22Rv1 (cell line): ENCODE measurements at regions not wholly inside any gene's neighbourhood (a gene's known extent, or its start where the extent isn't known, plus 50 kb on each side); places are given as distances from the start of the nearest gene placed in this dataset.

Experiments
- H3K27ac ChIP-seq: fragments of 450-650 bp; 2 replicates; pipeline ENCODE4 v1.5.1; 2017
- ZFX ChIP-seq: fragments of 450-650 bp; IDR thresholded peaks from 2 replicates; pipeline ENCODE4 v1.6.1; 2017; ENCODE audit warnings: antibody characterized with exemption, borderline replicate concordance
- TF ChIP-seq, protein P1 (sequence below): fragments of 450-650 bp; IDR thresholded peaks from 2 replicates; pipeline ENCODE4 v1.5.1; 2017; ENCODE audit warnings: mild to moderate bottlenecking

DNA sequence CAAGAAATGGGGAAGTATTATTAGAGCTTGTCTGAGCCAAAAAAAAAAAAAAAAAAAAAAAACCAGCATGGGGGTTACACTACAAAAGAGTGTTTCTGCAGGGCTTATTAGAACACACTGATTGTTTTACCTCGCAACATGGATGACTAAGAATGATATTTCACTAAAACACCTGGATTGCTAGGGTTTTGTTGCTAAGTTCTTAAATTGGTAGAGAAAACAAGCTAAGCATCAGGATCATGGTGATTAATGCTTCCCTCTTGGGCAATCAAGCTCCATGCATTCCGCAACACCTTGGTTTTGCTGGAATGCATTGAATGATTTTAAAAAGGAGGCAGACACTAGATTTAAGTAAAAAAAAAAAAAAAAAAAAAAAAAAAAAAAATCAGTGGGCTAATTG is 931.4 kb upstream of the CDH8 start:
- TF ChIP-seq, protein P1, sequence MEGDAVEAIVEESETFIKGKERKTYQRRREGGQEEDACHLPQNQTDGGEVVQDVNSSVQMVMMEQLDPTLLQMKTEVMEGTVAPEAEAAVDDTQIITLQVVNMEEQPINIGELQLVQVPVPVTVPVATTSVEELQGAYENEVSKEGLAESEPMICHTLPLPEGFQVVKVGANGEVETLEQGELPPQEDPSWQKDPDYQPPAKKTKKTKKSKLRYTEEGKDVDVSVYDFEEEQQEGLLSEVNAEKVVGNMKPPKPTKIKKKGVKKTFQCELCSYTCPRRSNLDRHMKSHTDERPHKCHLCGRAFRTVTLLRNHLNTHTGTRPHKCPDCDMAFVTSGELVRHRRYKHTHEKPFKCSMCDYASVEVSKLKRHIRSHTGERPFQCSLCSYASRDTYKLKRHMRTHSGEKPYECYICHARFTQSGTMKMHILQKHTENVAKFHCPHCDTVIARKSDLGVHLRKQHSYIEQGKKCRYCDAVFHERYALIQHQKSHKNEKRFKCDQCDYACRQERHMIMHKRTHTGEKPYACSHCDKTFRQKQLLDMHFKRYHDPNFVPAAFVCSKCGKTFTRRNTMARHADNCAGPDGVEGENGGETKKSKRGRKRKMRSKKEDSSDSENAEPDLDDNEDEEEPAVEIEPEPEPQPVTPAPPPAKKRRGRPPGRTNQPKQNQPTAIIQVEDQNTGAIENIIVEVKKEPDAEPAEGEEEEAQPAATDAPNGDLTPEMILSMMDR, result no peak
- TF ChIP-seq ZFX, result no peak
- no peak overlapping the region for H3K27ac ChIP-seq

DNA sequence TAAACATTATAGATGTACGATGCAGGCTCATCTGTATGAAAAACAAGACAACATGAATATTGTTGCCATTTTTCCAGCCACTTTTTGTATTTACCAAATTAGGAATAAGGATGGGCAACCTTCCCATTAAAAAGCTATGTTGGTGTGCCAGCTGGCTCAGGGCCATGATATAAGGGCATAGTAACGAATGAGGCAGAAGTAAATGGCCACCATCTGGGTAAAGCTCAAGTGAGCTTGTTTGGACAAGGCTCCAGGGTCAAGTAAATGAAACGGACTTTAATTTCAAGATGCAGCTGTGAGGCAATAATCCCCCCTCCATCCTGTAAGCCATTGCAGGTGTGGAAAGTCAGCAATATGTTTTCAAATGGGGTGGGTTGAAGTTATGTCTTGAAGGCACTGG is 930.9 kb upstream of the CDH8 start:
- H3K27ac ChIP-seq, result no peak overlapping the region

DNA sequence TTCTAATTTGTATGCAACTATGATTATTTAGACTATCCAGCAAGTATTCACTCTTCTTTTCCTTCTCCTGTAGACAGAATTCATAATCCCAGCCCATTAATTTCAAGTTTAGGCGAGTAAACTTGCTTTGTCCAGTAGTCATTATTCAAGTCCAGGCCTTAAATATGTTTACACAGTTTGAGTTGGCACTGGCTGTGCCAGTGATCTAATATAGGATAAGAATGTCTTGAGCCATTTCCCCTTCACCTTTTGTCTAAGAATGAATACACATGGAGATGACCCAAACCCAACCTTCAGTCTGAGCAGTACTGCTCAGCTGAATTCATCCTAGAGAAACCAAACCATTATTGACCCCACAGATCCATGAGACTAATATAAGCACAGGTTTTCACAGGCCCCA is 930.4 kb upstream of the CDH8 start:
- TF ChIP-seq, protein P1, result no peak
- TF ChIP-seq ZFX, result no peak

More for the DNA sequence above, 930.9 kb upstream of the CDH8 start:
- TF ChIP-seq ZFX, result no peak
- TF ChIP-seq, protein P1, result no peak

DNA sequence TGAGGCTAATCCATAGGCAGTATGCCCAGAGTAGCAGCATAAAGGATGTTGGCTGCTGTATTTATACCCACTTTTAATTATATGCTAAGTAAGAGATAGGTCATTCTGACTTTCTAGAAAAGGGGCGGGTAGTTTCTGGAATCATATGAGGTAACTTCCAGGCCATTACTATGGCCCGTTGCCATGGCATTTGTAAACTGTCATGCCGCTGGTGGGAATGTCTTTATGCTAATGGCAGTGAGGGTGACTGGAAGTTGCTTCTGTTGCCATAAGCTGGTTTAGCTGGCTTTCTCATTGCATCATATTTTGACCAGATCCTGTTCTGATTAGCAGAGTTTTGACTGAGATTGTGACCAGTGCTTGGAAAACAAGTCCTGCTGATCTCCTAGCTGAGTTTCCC is 929.6 kb upstream of the CDH8 start:
- no peak for TF ChIP-seq ZFX
- TF ChIP-seq, protein P1, result no peak
- no peak overlapping the region for H3K27ac ChIP-seq

More for the DNA sequence above, 930.4 kb upstream of the CDH8 start:
- no peak overlapping the region for H3K27ac ChIP-seq

DNA sequence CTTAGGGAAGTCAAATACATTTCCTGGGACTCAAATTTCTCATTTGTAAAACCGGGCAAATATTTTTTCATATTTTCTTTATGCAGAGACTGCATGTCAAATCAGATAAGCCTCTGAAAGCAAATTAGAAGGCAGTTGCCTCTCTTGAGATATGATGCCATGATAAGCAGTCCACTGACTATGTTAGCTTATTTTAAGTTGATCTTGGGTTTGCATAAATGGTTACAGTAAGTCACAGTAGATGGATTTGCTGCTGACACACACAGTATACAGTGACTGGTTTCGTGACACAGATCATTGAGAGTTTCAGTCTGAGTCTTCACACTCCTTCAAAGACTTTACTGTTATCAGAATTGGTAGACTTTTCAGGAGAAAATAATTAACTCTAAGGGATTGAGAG is 927.6 kb upstream of the CDH8 start:
- no peak overlapping the region for H3K27ac ChIP-seq
- TF ChIP-seq, protein P1, result no peak
- no peak for TF ChIP-seq ZFX

DNA sequence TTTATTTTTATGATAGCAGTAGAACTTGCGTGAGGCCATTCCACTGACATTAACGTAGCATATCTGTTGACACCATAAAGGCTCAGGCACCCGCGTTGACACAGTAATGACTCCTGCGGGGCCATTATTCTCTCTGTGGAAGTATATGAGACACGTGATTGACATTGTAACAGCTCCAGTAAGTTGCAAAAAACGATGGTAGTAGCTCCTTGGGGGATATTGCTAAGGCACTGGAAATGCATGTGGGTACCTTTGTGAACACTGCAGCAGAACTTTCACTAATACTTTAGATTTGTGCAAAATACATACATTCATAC is 918.8 kb upstream of the CDH8 start:
- no peak overlapping the region for H3K27ac ChIP-seq
- TF ChIP-seq, protein P1, result no peak
- TF ChIP-seq ZFX, result no peak

DNA sequence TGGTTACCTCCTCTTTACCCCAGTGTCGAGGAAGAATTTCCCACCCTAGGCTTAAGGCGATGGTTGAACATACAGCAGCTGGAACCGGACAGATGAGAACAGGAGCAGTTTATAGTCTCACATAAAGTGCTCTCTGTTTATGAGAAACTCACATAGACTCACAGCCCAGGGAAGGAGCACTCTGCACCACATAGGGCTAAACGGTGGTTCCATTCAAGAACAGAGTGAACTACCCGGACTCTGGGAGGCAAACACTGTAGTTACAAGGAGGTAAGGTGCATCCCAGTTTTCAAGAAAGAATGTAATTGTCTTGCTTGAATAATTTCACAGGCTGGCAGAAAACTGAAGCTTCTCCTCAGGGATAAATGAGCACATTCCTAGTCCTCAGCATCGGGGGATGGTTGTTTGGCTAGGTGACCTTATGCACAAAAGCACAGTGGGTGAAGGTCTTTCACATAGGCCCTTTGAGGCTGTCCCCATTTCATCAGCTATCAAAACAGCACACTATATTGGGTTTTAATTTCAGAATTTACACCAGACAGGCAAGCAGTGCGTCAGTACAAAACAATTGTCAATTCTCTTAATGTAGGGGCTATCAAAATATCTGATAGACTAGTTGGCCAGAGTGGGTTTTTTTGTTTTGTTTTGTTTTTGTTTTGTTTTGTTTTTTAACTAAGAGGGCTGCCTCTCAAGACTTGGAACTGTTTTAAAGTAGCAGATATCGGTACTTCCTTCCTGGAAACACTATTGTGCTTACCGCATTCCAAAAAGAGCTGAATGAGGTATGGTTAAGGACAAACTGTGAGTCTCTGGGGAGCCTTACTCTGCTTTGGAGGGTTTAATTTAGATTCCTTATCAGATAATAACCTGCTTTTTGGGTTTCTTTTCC is 918.1 kb upstream of the CDH8 start:
- no peak overlapping the region for H3K27ac ChIP-seq
- no peak for TF ChIP-seq ZFX
- TF ChIP-seq, protein P1, result no peak
